Adipocyte (in vitro differentiated cells): ENCODE measurements at regions not wholly inside any gene's neighbourhood (a gene's known extent, or its start where the extent isn't known, plus 50 kb on each side); places are given as distances from the start of the nearest gene placed in this dataset.

Experiments used
- DNase-seq: peaks from one replicate; pipeline ENCODE4 v3.0.0-alpha.2; 2015; ENCODE audit warnings: low read depth
- H3K27me3 ChIP-seq: replicated peaks from 2 replicates; pipeline ENCODE4 v1.7.0; 2013; ENCODE audit warnings: mild to moderate bottlenecking, low read length, moderate library complexity; ENCODE audit not compliant: control insufficient read depth, insufficient read depth
- H3K36me3 ChIP-seq: 2 replicates; pipeline ENCODE4 v1.7.0; 2013; ENCODE audit warnings: low read length, mild to moderate bottlenecking, moderate library complexity; ENCODE audit not compliant: control insufficient read depth, insufficient read depth, severe bottlenecking
- H3K4me1 ChIP-seq: 2 replicates; pipeline ENCODE4 v1.7.0; 2013; ENCODE audit warnings: mild to moderate bottlenecking, low read length, moderate library complexity; ENCODE audit not compliant: control insufficient read depth, insufficient read depth
- H3K4me3 ChIP-seq: 2 replicates; pipeline ENCODE4 v1.7.0; 2013; ENCODE audit warnings: mild to moderate bottlenecking, low read length, moderate library complexity
- H3K9ac ChIP-seq: 2 replicates; pipeline ENCODE4 v1.7.0; 2013; ENCODE audit warnings: mild to moderate bottlenecking, low read length, moderate library complexity
- H3K9me3 ChIP-seq: 2 replicates; pipeline ENCODE4 v1.7.0; 2013; ENCODE audit warnings: mild to moderate bottlenecking, low read length, moderate library complexity; ENCODE audit not compliant: control insufficient read depth

- Histone ChIP-seq H3K4me3 (no peak overlapping the region), H3K9ac (no peak overlapping the region), H3K27me3 (peaks cover 32% of the 10 kb centered on the region), H3K4me1 (peaks cover 15% of the 10 kb centered on the region), H3K36me3 (no peaks in the 10 kb centered on the region), H3K9me3 (peaks cover 14% of the 10 kb centered on the region)
- no peak for DNase-seq
Observed at GRCh38 chr2:121049950-121050585, 234.9 kb downstream of the TFCP2L1 start.

GRCh38 chr2:121051311-121051710, 233.7 kb downstream of the TFCP2L1 start:
- Histone ChIP-seq H3K4me1 (peaks cover 15% of the 10 kb centered on the region), H3K4me3 (no peak overlapping the region), H3K9ac (no peak overlapping the region), H3K36me3 (no peaks in the 10 kb centered on the region), H3K9me3 (peaks cover 14% of the 10 kb centered on the region), H3K27me3 (peaks cover 31% of the 10 kb centered on the region)
- DNase-seq: no peak

GRCh38 chr2:121052023-121052422, 233.0 kb downstream of the TFCP2L1 start:
- DNase-seq: no peak
- peaks cover 14% of the 10 kb centered on the region for H3K9me3 ChIP-seq
- H3K36me3 ChIP-seq: no peaks in the 10 kb centered on the region
- no peak overlapping the region for H3K9ac ChIP-seq
- peaks cover 15% of the 10 kb centered on the region for H3K4me1 ChIP-seq
- no peak overlapping the region for H3K4me3 ChIP-seq
- H3K27me3 ChIP-seq: peaks cover 37% of the 10 kb centered on the region

- H3K36me3 ChIP-seq: no peaks in the 10 kb centered on the region
- H3K27me3 ChIP-seq: peaks cover 41% of the 10 kb centered on the region
Observed at GRCh38 chr2:121052521-121052920, 232.5 kb downstream of the TFCP2L1 start.

GRCh38 chr2:121055088-121055487, 229.9 kb downstream of the TFCP2L1 start:
- Histone ChIP-seq H3K9ac (no peak overlapping the region), H3K4me3 (no peak overlapping the region), H3K9me3 (peaks cover 14% of the 10 kb centered on the region), H3K27me3 (peaks cover 34% of the 10 kb centered on the region), H3K36me3 (no peaks in the 10 kb centered on the region), H3K4me1 (peaks cover 9% of the 10 kb centered on the region)
- no peak for DNase-seq

More at GRCh38 chr2:121052521-121052920, 232.5 kb downstream of the TFCP2L1 start:
- no peak overlapping the region for H3K4me3 ChIP-seq
- peaks cover 14% of the 10 kb centered on the region for H3K9me3 ChIP-seq
- H3K9ac ChIP-seq: no peak overlapping the region
- peaks cover 15% of the 10 kb centered on the region for H3K4me1 ChIP-seq
- no peak for DNase-seq

- H3K9ac ChIP-seq: no peak overlapping the region
- H3K4me3 ChIP-seq: no peak overlapping the region
- peaks cover 12% of the 10 kb centered on the region for H3K9me3 ChIP-seq
- H3K27me3 ChIP-seq: peaks cover 33% of the 10 kb centered on the region
- H3K4me1 ChIP-seq: peaks cover 9% of the 10 kb centered on the region
- no peaks in the 10 kb centered on the region for H3K36me3 ChIP-seq
- DNase-seq: no peak
Observed at GRCh38 chr2:121055501-121055900, 229.5 kb downstream of the TFCP2L1 start.

GRCh38 chr2:121058852-121059558, 226.0 kb downstream of the TFCP2L1 start:
- H3K9ac ChIP-seq: no peak overlapping the region
- H3K36me3 ChIP-seq: no peaks in the 10 kb centered on the region
- no peak for DNase-seq
- H3K4me1 ChIP-seq: no peaks in the 10 kb centered on the region
- peaks cover 33% of the 10 kb centered on the region for H3K27me3 ChIP-seq
- peaks cover under 1% of the 10 kb centered on the region for H3K9me3 ChIP-seq
- H3K4me3 ChIP-seq: no peak overlapping the region

GRCh38 chr2:121059651-121060649, 225.1 kb downstream of the TFCP2L1 start:
- Histone ChIP-seq H3K36me3 (no peaks in the 10 kb centered on the region), H3K9me3 (no peaks in the 10 kb centered on the region), H3K4me3 (no peak overlapping the region), H3K9ac (no peak overlapping the region), H3K27me3 (peaks cover 42% of the 10 kb centered on the region), H3K4me1 (no peaks in the 10 kb centered on the region)
- DNase-seq: no peak

GRCh38 chr2:121061633-121062032, 223.4 kb downstream of the TFCP2L1 start:
- no peak overlapping the region for H3K9ac ChIP-seq
- H3K9me3 ChIP-seq: no peaks in the 10 kb centered on the region
- no peak overlapping the region for H3K4me3 ChIP-seq
- H3K36me3 ChIP-seq: no peaks in the 10 kb centered on the region
- DNase-seq: no peak
- peaks cover 52% of the 10 kb centered on the region for H3K27me3 ChIP-seq
- no peaks in the 10 kb centered on the region for H3K4me1 ChIP-seq

GRCh38 chr2:121063471-121063870, 221.5 kb downstream of the TFCP2L1 start:
- Histone ChIP-seq H3K9ac (no peak overlapping the region), H3K36me3 (no peaks in the 10 kb centered on the region), H3K9me3 (no peaks in the 10 kb centered on the region), H3K27me3 (peaks cover 62% of the 10 kb centered on the region), H3K4me1 (no peaks in the 10 kb centered on the region), H3K4me3 (no peak overlapping the region)
- no peak for DNase-seq

GRCh38 chr2:121064186-121064585, 220.8 kb downstream of the TFCP2L1 start:
- Histone ChIP-seq H3K4me3 (no peak overlapping the region), H3K9me3 (no peaks in the 10 kb centered on the region), H3K4me1 (no peaks in the 10 kb centered on the region), H3K9ac (no peak overlapping the region), H3K27me3 (peaks cover 67% of the 10 kb centered on the region), H3K36me3 (no peaks in the 10 kb centered on the region)
- no peak for DNase-seq
